ENCODE measurements at regions not wholly inside any gene's neighbourhood (a gene's known extent, or its start where the extent isn't known, plus 50 kb on each side); places are given as distances from the start of the nearest gene placed in this dataset.
"Not testable (repeated sequence)": the region's sequence is repeated elsewhere in the genome, so short reads cannot be mapped to it uniquely, and the experiment has no call there.

GRCh38 chrX:117392360-117392759 lies 724.2 kb downstream of the KLHL13 start:
- TF ChIP-seq CTCF (tag by site-specific recombination; IDR thresholded peaks at IDR 0.05); ZNF677 (tag by site-specific recombination; IDR thresholded peaks at IDR 0.05); ZNF777 (tag by site-specific recombination; IDR thresholded peaks at IDR 0.05; ENCODE audit: borderline replicate concordance); REPIN1 (tag by site-specific recombination; IDR thresholded peaks at IDR 0.05; ENCODE audit: low read depth); ZNF138 (tag by site-specific recombination; IDR thresholded peaks at IDR 0.05; ENCODE audit: borderline replicate concordance); HOXC10 (CRISPR knock-in tag; IDR thresholded peaks at IDR 0.05); ATF2 (tag by site-specific recombination; IDR thresholded peaks at IDR 0.05; ENCODE audit: low read depth); ZNF518A (tag by site-specific recombination; conservative IDR thresholded peaks at IDR 0.05; ENCODE audit: low read depth); ZFP41 (tag by site-specific recombination; IDR thresholded peaks at IDR 0.05; ENCODE audit: borderline replicate concordance): not testable (repeated sequence)

Measured in HEK293 (cell line).